ENCODE measurements at regions not wholly inside any gene's neighbourhood (a gene's known extent, or its start where the extent isn't known, plus 50 kb on each side); places are given as distances from the start of the nearest gene placed in this dataset. TPM values are rescaled to one million over a fixed set of nuclear protein-coding genes. Genes with fewer than 3 reads are reported as not detected.
"Not testable (repeated sequence)": the region's sequence is repeated elsewhere in the genome, so short reads cannot be mapped to it uniquely, and the experiment has no call there.

- no peak for DNase-seq (ENCODE audit: low read depth)
These were observed 88.9 kb upstream of the OGFRL1 start for GRCh38 chr6:71199736-71200135.

- DNase-seq (ENCODE audit: low read depth), result no peak
These were observed 85.4 kb upstream of the OGFRL1 start for GRCh38 chr6:71203206-71203605.

GRCh38 chr6:71204741-71205140, 83.9 kb upstream of the OGFRL1 start:
- no peak for DNase-seq (ENCODE audit: low read depth)

GRCh38 chr6:71205336-71205956, 83.2 kb upstream of the OGFRL1 start:
- DNase-seq (ENCODE audit: low read depth), result peak; percentile 21

GRCh38 chr6:71206089-71206488, 82.5 kb upstream of the OGFRL1 start:
- DNase-seq (ENCODE audit: low read depth), result no peak

GRCh38 chr6:71209206-71209605, 79.4 kb upstream of the OGFRL1 start:
- no peak for DNase-seq (ENCODE audit: low read depth)

GRCh38 chr6:71209626-71210025, 79.0 kb upstream of the OGFRL1 start:
- no peak for DNase-seq (ENCODE audit: low read depth)

GRCh38 chr6:71211799-71212198, 76.8 kb upstream of the OGFRL1 start:
- no peak for DNase-seq (ENCODE audit: low read depth)

GRCh38 chr6:71220466-71220865, 68.1 kb upstream of the OGFRL1 start:
- no peak for DNase-seq (ENCODE audit: low read depth)

- peak; percentile 7 for DNase-seq (ENCODE audit: low read depth)
These were observed 65.9 kb upstream of the OGFRL1 start for GRCh38 chr6:71222671-71223070.

- peak; percentile 41 for DNase-seq (ENCODE audit: low read depth)
These were observed 64.6 kb upstream of the OGFRL1 start for GRCh38 chr6:71224011-71224410.

GRCh38 chr6:71226151-71226550, 62.5 kb upstream of the OGFRL1 start:
- DNase-seq (ENCODE audit: low read depth), result no peak

GRCh38 chr6:71228461-71229041, 60.1 kb upstream of the OGFRL1 start:
- peak; percentile 87 for DNase-seq (ENCODE audit: low read depth)

- DNase-seq (ENCODE audit: low read depth), result no peak
These were observed 59.1 kb upstream of the OGFRL1 start for GRCh38 chr6:71229477-71229876.

- DNase-seq (ENCODE audit: low read depth), result not testable (repeated sequence)
These were observed 55.7 kb upstream of the OGFRL1 start for GRCh38 chr6:71232890-71233289.

- no peak for DNase-seq (ENCODE audit: low read depth)
These were observed 51.6 kb upstream of the OGFRL1 start for GRCh38 chr6:71236926-71237434.

GRCh38 chr6:71238351-71238750, 50.3 kb upstream of the OGFRL1 start:
- DNase-seq (ENCODE audit: low read depth), result peak; percentile 64

Small RNAs in the stretch of these regions (small RNA-seq; reads per million reads assigned to genes)
- gene RF00012 (0.98 reads per million, percentile 73 among the genes with 10 or more reads in this experiment), gene RNU6-411P (not detected)

Measured in HT1080 (cell line).